ENCODE measurements at regions not wholly inside any gene's neighbourhood (a gene's known extent, or its start where the extent isn't known, plus 50 kb on each side); places are given as distances from the start of the nearest gene placed in this dataset.

GRCh38 chr2:107384422-107384821 is 442.3 kb upstream of the RGPD4 start:
- Histone ChIP-seq H3K36me3 (no peaks in the 10 kb centered on the region), H3K9me3 (no peaks in the 10 kb centered on the region), H3K27ac (no peak overlapping the region), H3K4me1 (no peaks in the 10 kb centered on the region), H3K4me3 (no peak overlapping the region), H3K27me3 (no peaks in the 10 kb centered on the region)
- DNase-seq: no peak
- TF ChIP-seq, protein P1, sequence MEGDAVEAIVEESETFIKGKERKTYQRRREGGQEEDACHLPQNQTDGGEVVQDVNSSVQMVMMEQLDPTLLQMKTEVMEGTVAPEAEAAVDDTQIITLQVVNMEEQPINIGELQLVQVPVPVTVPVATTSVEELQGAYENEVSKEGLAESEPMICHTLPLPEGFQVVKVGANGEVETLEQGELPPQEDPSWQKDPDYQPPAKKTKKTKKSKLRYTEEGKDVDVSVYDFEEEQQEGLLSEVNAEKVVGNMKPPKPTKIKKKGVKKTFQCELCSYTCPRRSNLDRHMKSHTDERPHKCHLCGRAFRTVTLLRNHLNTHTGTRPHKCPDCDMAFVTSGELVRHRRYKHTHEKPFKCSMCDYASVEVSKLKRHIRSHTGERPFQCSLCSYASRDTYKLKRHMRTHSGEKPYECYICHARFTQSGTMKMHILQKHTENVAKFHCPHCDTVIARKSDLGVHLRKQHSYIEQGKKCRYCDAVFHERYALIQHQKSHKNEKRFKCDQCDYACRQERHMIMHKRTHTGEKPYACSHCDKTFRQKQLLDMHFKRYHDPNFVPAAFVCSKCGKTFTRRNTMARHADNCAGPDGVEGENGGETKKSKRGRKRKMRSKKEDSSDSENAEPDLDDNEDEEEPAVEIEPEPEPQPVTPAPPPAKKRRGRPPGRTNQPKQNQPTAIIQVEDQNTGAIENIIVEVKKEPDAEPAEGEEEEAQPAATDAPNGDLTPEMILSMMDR (IDR thresholded peaks at IDR 0.05): no peak
- TF ChIP-seq POLR2A (IDR thresholded peaks at IDR 0.05): no peak
- intact Hi-C loops (cut with DNase I; ENCODE audit: low total_unique reads): no loop called here

GRCh38 chr2:107385921-107386320 is 440.8 kb upstream of the RGPD4 start:
- H3K9me3 ChIP-seq: no peaks in the 10 kb centered on the region
- intact Hi-C loops (cut with DNase I; ENCODE audit: low total_unique reads): no loop called here
- DNase-seq: no peak
- H3K36me3 ChIP-seq: no peaks in the 10 kb centered on the region
- H3K4me1 ChIP-seq: no peaks in the 10 kb centered on the region
- no peak overlapping the region for H3K4me3 ChIP-seq
- H3K27ac ChIP-seq: no peak overlapping the region
- TF ChIP-seq POLR2A (IDR thresholded peaks at IDR 0.05): no peak
- TF ChIP-seq, protein P1 (IDR thresholded peaks at IDR 0.05): no peak
- H3K27me3 ChIP-seq: no peaks in the 10 kb centered on the region

DNA sequence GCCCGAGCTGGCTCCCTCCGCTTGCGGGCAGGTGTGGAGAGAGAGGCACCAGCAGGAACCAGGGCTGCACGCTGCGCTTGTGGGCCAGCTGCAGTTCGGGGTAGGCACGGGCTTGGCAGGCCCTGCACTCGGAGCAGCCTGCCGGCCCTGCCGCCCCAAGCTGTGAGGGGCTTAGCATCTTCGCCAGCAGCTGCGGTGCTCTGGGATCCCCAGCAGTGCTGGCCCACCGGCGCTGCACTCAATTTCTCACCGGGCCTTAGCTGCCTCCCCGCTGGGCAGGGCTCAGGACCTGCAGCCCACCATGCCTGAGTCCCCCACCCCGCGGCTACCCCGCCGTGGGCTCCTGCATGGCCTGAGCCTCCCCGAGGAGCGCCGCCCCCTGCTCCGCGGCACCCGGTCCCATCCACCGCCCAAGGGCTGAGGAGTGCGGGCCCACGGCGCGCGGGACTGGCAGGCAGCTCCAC is 434.4 kb upstream of the RGPD4 start:
- Histone ChIP-seq H3K4me3 (no peak overlapping the region), H3K4me1 (no peaks in the 10 kb centered on the region), H3K9me3 (no peaks in the 10 kb centered on the region), H3K27ac (no peak overlapping the region), H3K36me3 (no peaks in the 10 kb centered on the region), H3K27me3 (no peaks in the 10 kb centered on the region)
- TF ChIP-seq POLR2A (IDR thresholded peaks at IDR 0.05): no peak
- TF ChIP-seq, protein P1 (IDR thresholded peaks at IDR 0.05): no peak
- intact Hi-C loops (cut with DNase I; ENCODE audit: low total_unique reads): no loop called here
- DNase-seq: no peak

DNA sequence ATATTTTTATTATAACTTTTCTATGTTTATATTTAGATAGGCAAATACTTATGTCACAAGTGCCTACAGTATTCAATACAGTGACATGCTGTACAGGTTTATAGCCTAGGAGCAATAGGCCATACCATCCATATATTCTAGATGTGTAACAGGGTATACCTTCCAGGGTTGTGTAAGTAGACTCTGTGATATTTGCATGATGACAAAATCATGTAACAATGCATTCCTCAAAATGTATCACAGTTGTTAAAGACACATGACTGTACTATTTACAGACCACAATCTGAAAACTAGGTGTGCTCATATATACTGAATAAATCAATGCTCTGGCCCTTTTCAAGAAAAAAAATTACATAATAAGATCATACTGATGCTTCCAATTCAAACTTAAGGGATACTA is 433.2 kb upstream of the RGPD4 start:
- intact Hi-C loops (cut with DNase I; ENCODE audit: low total_unique reads): no loop called here
- TF ChIP-seq, protein P1 (IDR thresholded peaks at IDR 0.05): no peak
- TF ChIP-seq POLR2A (IDR thresholded peaks at IDR 0.05): no peak
- H3K36me3 ChIP-seq: no peaks in the 10 kb centered on the region

GRCh38 chr2:107398683-107399082 is 428.0 kb upstream of the RGPD4 start:
- Histone ChIP-seq H3K27ac (no peak overlapping the region), H3K9me3 (no peaks in the 10 kb centered on the region), H3K4me1 (no peaks in the 10 kb centered on the region), H3K4me3 (no peak overlapping the region), H3K36me3 (no peaks in the 10 kb centered on the region), H3K27me3 (no peaks in the 10 kb centered on the region)
- intact Hi-C loops (cut with DNase I; ENCODE audit: low total_unique reads): no loop called here
- DNase-seq: no peak
- TF ChIP-seq, protein P1 (IDR thresholded peaks at IDR 0.05): no peak
- TF ChIP-seq POLR2A (IDR thresholded peaks at IDR 0.05): no peak

More for the DNA sequence above, 433.2 kb upstream of the RGPD4 start:
- DNase-seq: no peak
- H3K4me3 ChIP-seq: no peak overlapping the region
- no peaks in the 10 kb centered on the region for H3K9me3 ChIP-seq
- no peaks in the 10 kb centered on the region for H3K4me1 ChIP-seq
- no peak overlapping the region for H3K27ac ChIP-seq
- H3K27me3 ChIP-seq: no peaks in the 10 kb centered on the region

Measured in uterus (tissue), 3 donors.